Stomach (tissue), 8 donors: ENCODE measurements at regions not wholly inside any gene's neighbourhood (a gene's known extent, or its start where the extent isn't known, plus 50 kb on each side); places are given as distances from the start of the nearest gene placed in this dataset.

Experiments used
- DNase-seq, 2 donors: peaks; one replicate each; pipeline versions ENCODE4 v3.0.0 to v3.0.0-alpha.2; 2013 to 2019
- H3K27ac ChIP-seq, 5 donors: fragments of 200-600 bp in 4 of 5; sonication (generic) in 4 of 5; one replicate each; pipeline ENCODE4 v1.5.1; 2013 to 2019; ENCODE audit warnings: mild to moderate bottlenecking in 1 of 5, moderate library complexity in 1 of 5
- H3K27me3 ChIP-seq, 3 donors: fragments of 200-600 bp; sonication (generic); one replicate each; pipeline ENCODE4 v1.5.1; 2017 to 2019; ENCODE audit warnings: mixed run types in 1 of 3
- H3K36me3 ChIP-seq, 4 donors: fragments of 200-600 bp; sonication (generic); 1 replicate in 3 of 4; 2 replicates in 1 of 4; pipeline ENCODE4 v1.5.1; 2016 to 2019
- H3K4me1 ChIP-seq, 4 donors: fragments of 200-600 bp; sonication (generic); one replicate each; pipeline ENCODE4 v1.5.1; 2016 to 2019
- H3K4me3 ChIP-seq, 4 donors: fragments of 200-600 bp; sonication (generic) in 3 of 4; one replicate each; pipeline ENCODE4 v1.5.1; 2016 to 2019; ENCODE audit warnings: mild to moderate bottlenecking in 1 of 4
- H3K9me3 ChIP-seq, 4 donors: fragments of 200-600 bp; sonication (generic); one replicate each; pipeline ENCODE4 v1.5.1; 2016 to 2019
- CTCF ChIP-seq, 7 experiments: fragments of 450-650 bp in 4 of 7; fragments of 200-600 bp in 3 of 7; sonication (generic) in 3 of 7; IDR thresholded peaks; one replicate each; pipeline ENCODE4 v1.5.1; 2016 to 2019; ENCODE audit warnings: antibody characterized with exemption in 7 of 7, control low read depth in 2 of 7, mild to moderate bottlenecking in 1 of 7
- EP300 ChIP-seq: sonication (generic); formaldehyde crosslinking; IDR thresholded peaks from one replicate; pipeline ENCODE4 v1.6.1; 2017; ENCODE audit warnings: antibody characterized with exemption
- POLR2A ChIP-seq, 4 donors: fragments of 450-650 bp; IDR thresholded peaks; one replicate each; pipeline ENCODE4 v1.6.1; 2016; ENCODE audit warnings: antibody characterized with exemption in 4 of 4, control low read depth in 2 of 4, mild to moderate bottlenecking in 1 of 4, moderate library complexity in 1 of 4
- POLR2AphosphoS5 ChIP-seq, 3 donors: sonication (generic); formaldehyde crosslinking; IDR thresholded peaks; one replicate each; pipeline ENCODE4 v1.6.1; 2016; ENCODE audit warnings: antibody characterized with exemption in 3 of 3
- WGBS, 5 donors: extraction: QIAGEN DNeasy Blood & Tissue Kit in 3 of 5; methylation state at CpG; one replicate each; pipeline versions ENCODE4 v1.1.5 to v1.1.7; 2013 to 2018; 5-methylcytosine and 5-hydroxymethylcytosine counted together
- intact Hi-C: fragments of 100-400 bp; cut with DNase I; formaldehyde crosslinking; loops from one replicate; pipeline ENCODE4 v1.15.1; 2023; ENCODE audit warnings: low total_unique reads
- donor health status: healthy with polysubstance abuse.
- donor health status: Bipolar disorder and iron deficiency.
- donor health status: healthy.

GRCh38 chr12:83753904-83754303 lies 1067.2 kb downstream of the TMTC2 start:
- Histone ChIP-seq H3K9me3 (no peaks in the 10 kb centered on the region), H3K4me1 (no peaks in the 10 kb centered on the region), H3K36me3 (no peaks in the 10 kb centered on the region), H3K4me3 (no peak overlapping the region), H3K27ac (no peak overlapping the region), H3K27me3 (no peaks in the 10 kb centered on the region)
- DNase-seq = no peak
- intact Hi-C loops = no loop called here
- 74 to 93% (median 84%) methylated on average over 1 of the region's 1 CpG for WGBS, 5 donors
- TF ChIP-seq CTCF (IDR thresholded peaks at IDR 0.05) = no peak
- TF ChIP-seq POLR2AphosphoS5 (IDR thresholded peaks at IDR 0.05) = no peak
- TF ChIP-seq EP300 = no peak
- no peak for TF ChIP-seq POLR2A (IDR thresholded peaks at IDR 0.05)

- intact Hi-C loops = no loop called here
- WGBS, 5 donors = 65 to 89% (median 83%) methylated on average over 3 of the region's 3 CpGs
- Histone ChIP-seq H3K27me3 (no peaks in the 10 kb centered on the region), H3K9me3 (no peaks in the 10 kb centered on the region), H3K27ac (no peak overlapping the region), H3K36me3 (no peaks in the 10 kb centered on the region), H3K4me3 (no peak overlapping the region), H3K4me1 (no peaks in the 10 kb centered on the region)
- TF ChIP-seq EP300 = no peak
- no peak for TF ChIP-seq CTCF (IDR thresholded peaks at IDR 0.05)
- no peak for TF ChIP-seq POLR2A (IDR thresholded peaks at IDR 0.05)
- no peak for TF ChIP-seq POLR2AphosphoS5 (IDR thresholded peaks at IDR 0.05)
- DNase-seq = no peak
These were observed 1066.5 kb downstream of the TMTC2 start for GRCh38 chr12:83753205-83753604.

GRCh38 chr12:83739607-83740006 lies 1052.9 kb downstream of the TMTC2 start:
- H3K4me1 ChIP-seq = no peaks in the 10 kb centered on the region
- TF ChIP-seq POLR2A (IDR thresholded peaks at IDR 0.05) = no peak
- no peak for TF ChIP-seq POLR2AphosphoS5 (IDR thresholded peaks at IDR 0.05)
- no peak for TF ChIP-seq CTCF (IDR thresholded peaks at IDR 0.05)
- TF ChIP-seq EP300 = no peak
- intact Hi-C loops = no loop called here
- H3K36me3 ChIP-seq = no peaks in the 10 kb centered on the region
- DNase-seq = no peak
- peaks cover 0 to 12% (median 2%) of the 10 kb centered on the region in 4 donors for H3K9me3 ChIP-seq
- no peak overlapping the region for H3K27ac ChIP-seq
- H3K27me3 ChIP-seq = no peaks in the 10 kb centered on the region
- 50 to 75% (median 52%) methylated on average over 3 of the region's 3 CpGs for WGBS, 5 donors
- no peak overlapping the region for H3K4me3 ChIP-seq

DNA sequence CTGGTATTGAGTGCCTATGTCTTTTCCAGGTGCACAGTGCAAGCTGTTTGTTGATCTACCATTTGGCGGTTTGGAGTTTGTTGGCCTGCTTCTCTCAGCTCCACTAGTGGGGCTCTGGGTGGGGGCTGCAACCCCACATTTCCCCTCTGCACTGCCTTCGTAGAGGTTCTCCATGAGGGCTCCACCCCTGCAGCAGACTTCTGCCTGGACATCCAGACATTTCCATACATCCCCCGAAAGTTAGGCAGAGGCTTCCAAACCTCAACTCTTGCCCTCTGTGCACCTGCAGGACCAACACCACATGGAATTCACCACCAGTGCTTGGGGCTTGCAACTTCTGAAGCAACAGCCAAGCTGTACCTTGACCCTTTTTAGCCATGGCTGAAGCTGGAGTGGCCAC lies 1024.1 kb downstream of the TMTC2 start:
- no peak overlapping the region for H3K27ac ChIP-seq
- intact Hi-C loops = no loop called here
- no peak for DNase-seq
- H3K4me3 ChIP-seq = no peak overlapping the region
- TF ChIP-seq POLR2A (IDR thresholded peaks at IDR 0.05) = no peak
- TF ChIP-seq POLR2AphosphoS5 (IDR thresholded peaks at IDR 0.05) = no peak
- no peak for TF ChIP-seq CTCF (IDR thresholded peaks at IDR 0.05)
- no peak for TF ChIP-seq EP300
- peaks cover 6 to 32% (median 14%) of the 10 kb centered on the region in 4 donors for H3K9me3 ChIP-seq
- H3K36me3 ChIP-seq = no peaks in the 10 kb centered on the region
- no peaks in the 10 kb centered on the region for H3K4me1 ChIP-seq
- WGBS, 5 donors = 79 to 94% (median 89%) methylated on average over 3 of the region's 3 CpGs
- H3K27me3 ChIP-seq = no peaks in the 10 kb centered on the region
